ENCODE measurements at regions not wholly inside any gene's neighbourhood (a gene's known extent, or its start where the extent isn't known, plus 50 kb on each side); places are given as distances from the start of the nearest gene placed in this dataset.

DNA sequence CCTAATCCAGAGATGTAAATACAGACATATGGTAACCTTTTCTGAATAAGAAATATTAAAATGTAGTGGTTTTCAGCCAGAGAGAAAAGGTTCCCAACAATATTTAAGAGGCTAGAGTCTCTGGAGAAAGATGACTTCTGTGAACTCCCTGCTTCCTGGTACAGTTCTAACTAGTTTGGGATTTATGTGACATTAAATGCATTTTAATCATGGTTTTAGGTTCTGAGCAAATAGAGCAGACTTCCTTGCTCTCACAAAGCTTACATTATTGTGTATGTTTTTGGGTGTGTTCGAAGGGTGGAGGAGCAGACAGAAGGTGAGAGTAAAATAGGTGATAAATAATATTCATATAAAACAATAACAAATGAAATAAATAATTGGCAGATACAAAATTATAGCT is 250.1 kb upstream of the LUZP2 start:
- TF ChIP-seq, protein P1, sequence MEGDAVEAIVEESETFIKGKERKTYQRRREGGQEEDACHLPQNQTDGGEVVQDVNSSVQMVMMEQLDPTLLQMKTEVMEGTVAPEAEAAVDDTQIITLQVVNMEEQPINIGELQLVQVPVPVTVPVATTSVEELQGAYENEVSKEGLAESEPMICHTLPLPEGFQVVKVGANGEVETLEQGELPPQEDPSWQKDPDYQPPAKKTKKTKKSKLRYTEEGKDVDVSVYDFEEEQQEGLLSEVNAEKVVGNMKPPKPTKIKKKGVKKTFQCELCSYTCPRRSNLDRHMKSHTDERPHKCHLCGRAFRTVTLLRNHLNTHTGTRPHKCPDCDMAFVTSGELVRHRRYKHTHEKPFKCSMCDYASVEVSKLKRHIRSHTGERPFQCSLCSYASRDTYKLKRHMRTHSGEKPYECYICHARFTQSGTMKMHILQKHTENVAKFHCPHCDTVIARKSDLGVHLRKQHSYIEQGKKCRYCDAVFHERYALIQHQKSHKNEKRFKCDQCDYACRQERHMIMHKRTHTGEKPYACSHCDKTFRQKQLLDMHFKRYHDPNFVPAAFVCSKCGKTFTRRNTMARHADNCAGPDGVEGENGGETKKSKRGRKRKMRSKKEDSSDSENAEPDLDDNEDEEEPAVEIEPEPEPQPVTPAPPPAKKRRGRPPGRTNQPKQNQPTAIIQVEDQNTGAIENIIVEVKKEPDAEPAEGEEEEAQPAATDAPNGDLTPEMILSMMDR (IDR thresholded peaks at IDR 0.05 in 4 of 5, conservative IDR thresholded peaks at IDR 0.05 in 1 of 5): no peak
- TF ChIP-seq POLR2A (IDR thresholded peaks at IDR 0.05): no peak
